ENCODE measurements at regions not wholly inside any gene's neighbourhood (a gene's known extent, or its start where the extent isn't known, plus 50 kb on each side); places are given as distances from the start of the nearest gene placed in this dataset.

DNA sequence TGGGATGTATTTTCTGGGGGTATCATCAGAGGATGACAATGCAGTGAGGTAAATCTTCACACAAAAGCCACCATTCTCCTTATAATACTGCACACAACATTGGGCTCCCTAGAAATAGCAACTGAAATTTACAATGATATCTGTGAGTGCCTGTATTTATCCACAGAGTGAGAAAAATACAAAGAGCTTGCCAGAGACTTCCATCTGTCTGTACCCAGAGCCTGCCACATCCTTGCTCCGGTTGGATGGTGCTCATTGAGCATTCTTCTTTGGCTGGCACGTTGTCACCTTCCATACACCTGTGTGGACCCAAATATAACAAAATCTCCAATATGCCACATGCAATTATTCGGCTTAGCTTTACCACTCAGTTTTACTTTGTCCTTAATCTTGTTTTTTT lies 189.5 kb upstream of the UFM1 start:
- Histone ChIP-seq H3K4me3 (ENCODE audit: control extremely low read depth in 1 of 5, extremely low read depth in 1 of 5, insufficient read depth in 1 of 5, low read depth in 2 of 5, low read length in 4 of 5) (no peak overlapping the region), H4K20me1 (ENCODE audit: control insufficient read depth, insufficient read depth, low read length, poor library complexity, severe bottlenecking) (no peaks in the 10 kb centered on the region), H3K79me2 (ENCODE audit: control insufficient read depth, insufficient read depth, low read length) (no peaks in the 10 kb centered on the region), H2AFZ (ENCODE audit: insufficient read depth, low read depth, low read length, poor library complexity, severe bottlenecking) (no peak overlapping the region), H3K4me1 (ENCODE audit: control insufficient read depth in 2 of 2, insufficient read depth in 2 of 2, low read length in 2 of 2) (no peaks in the 10 kb centered on the region), H3K27me3 (replicated peaks in 1 of 4; ENCODE audit: control extremely low read depth in 1 of 4, control insufficient read depth in 3 of 4, insufficient read depth in 4 of 4, low read length in 3 of 4) (no peaks in the 10 kb centered on the region), H3K9me3 (ENCODE audit: control extremely low read depth in 1 of 3, control insufficient read depth in 2 of 3, insufficient read depth in 1 of 3, low read length in 2 of 3) (peaks cover 0 to 4% (median 0%) of the 10 kb centered on the region in 3 donors), H3K9ac (ENCODE audit: low read length) (no peak overlapping the region), H3K36me3 (replicated peaks in 1 of 2; ENCODE audit: control extremely low read depth in 1 of 2, control insufficient read depth in 1 of 2, extremely low read depth in 1 of 2, insufficient read depth in 2 of 2, low read length in 1 of 2) (no peaks in the 10 kb centered on the region), H3K27ac (ENCODE audit: low read length in 2 of 2) (no peak overlapping the region), H3K4me2 (replicated peaks; ENCODE audit: low read depth, low read length, poor library complexity, severe bottlenecking) (no peak overlapping the region)
- Mint-ChIP-seq H3K27ac (no peak overlapping the region), H3K4me1 (no peaks in the 10 kb centered on the region), H3K27me3 (no peaks in the 10 kb centered on the region), H3K4me3 (no peak overlapping the region), H3K9me3 (ENCODE audit: insufficient read depth) (peaks cover 3% of the 10 kb centered on the region)
- 83% methylated on average over 2 of the region's 3 CpGs for WGBS (ENCODE audit: insufficient coverage)
- ChIA-PET CTCF (no interaction called here), POLR2A (no interaction called here)
- intact Hi-C loops (cut with micrococcal nuclease) = no loop called here
- DNase-seq (no peak), ATAC-seq (ENCODE audit: low read depth) (no peak)
- TF ChIP-seq CTCF (IDR thresholded peaks at IDR 0.05) = no peak
- no peak for TF ChIP-seq EZH2 (IDR thresholded peaks at IDR 0.05; ENCODE audit: borderline replicate concordance, insufficient read depth, low read depth, low read length, poor library complexity, severe bottlenecking)

DNA sequence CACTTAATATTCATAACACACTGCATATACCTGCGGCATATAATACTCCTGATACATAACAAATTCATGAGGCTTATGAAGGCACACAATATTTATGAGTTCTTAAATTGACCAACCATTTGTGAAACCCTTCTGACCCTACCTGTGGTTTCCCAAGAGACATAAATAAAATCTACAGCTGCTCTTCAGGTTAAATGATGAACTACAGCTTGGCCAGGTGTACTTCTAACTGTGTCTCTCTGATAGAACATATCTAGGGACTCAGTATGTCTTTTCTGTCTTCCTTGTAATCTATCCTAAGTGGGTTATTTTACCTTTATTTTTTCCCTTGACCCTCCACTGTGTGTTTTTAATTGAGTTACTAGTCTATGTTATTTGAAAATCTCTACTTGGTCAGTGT lies 189.9 kb upstream of the UFM1 start:
- Histone ChIP-seq H4K20me1 (ENCODE audit: control insufficient read depth, insufficient read depth, low read length, poor library complexity, severe bottlenecking) (no peaks in the 10 kb centered on the region), H3K4me3 (ENCODE audit: control extremely low read depth in 1 of 5, extremely low read depth in 1 of 5, insufficient read depth in 1 of 5, low read depth in 2 of 5, low read length in 4 of 5) (no peak overlapping the region), H3K9ac (ENCODE audit: low read length) (no peak overlapping the region), H3K4me2 (replicated peaks; ENCODE audit: low read depth, low read length, poor library complexity, severe bottlenecking) (no peak overlapping the region), H2AFZ (ENCODE audit: insufficient read depth, low read depth, low read length, poor library complexity, severe bottlenecking) (no peak overlapping the region), H3K4me1 (ENCODE audit: control insufficient read depth in 2 of 2, insufficient read depth in 2 of 2, low read length in 2 of 2) (no peaks in the 10 kb centered on the region), H3K27ac (ENCODE audit: low read length in 2 of 2) (no peak overlapping the region), H3K27me3 (replicated peaks in 1 of 4; ENCODE audit: control extremely low read depth in 1 of 4, control insufficient read depth in 3 of 4, insufficient read depth in 4 of 4, low read length in 3 of 4) (no peaks in the 10 kb centered on the region), H3K79me2 (ENCODE audit: control insufficient read depth, insufficient read depth, low read length) (no peaks in the 10 kb centered on the region), H3K9me3 (ENCODE audit: control extremely low read depth in 1 of 3, control insufficient read depth in 2 of 3, insufficient read depth in 1 of 3, low read length in 2 of 3) (peaks cover 0 to 4% (median 0%) of the 10 kb centered on the region in 3 donors), H3K36me3 (replicated peaks in 1 of 2; ENCODE audit: control extremely low read depth in 1 of 2, control insufficient read depth in 1 of 2, extremely low read depth in 1 of 2, insufficient read depth in 2 of 2, low read length in 1 of 2) (no peaks in the 10 kb centered on the region)
- Mint-ChIP-seq H3K27ac (no peak overlapping the region), H3K4me3 (no peak overlapping the region), H3K27me3 (no peaks in the 10 kb centered on the region), H3K4me1 (no peaks in the 10 kb centered on the region), H3K9me3 (ENCODE audit: insufficient read depth) (peaks cover 3% of the 10 kb centered on the region)
- ATAC-seq (ENCODE audit: low read depth) (no peak), DNase-seq (no peak)
- 100% methylated on average over 1 of the region's 1 CpG for WGBS (ENCODE audit: insufficient coverage)
- ChIA-PET CTCF (no interaction called here), POLR2A (no interaction called here)
- intact Hi-C loops (cut with micrococcal nuclease) = no loop called here
- TF ChIP-seq EZH2 (IDR thresholded peaks at IDR 0.05; ENCODE audit: borderline replicate concordance, insufficient read depth, low read depth, low read length, poor library complexity, severe bottlenecking) (no peak), CTCF (IDR thresholded peaks at IDR 0.05) (no peak)
